ENCODE measurements at regions not wholly inside any gene's neighbourhood (a gene's known extent, or its start where the extent isn't known, plus 50 kb on each side); places are given as distances from the start of the nearest gene placed in this dataset.

- TF ChIP-seq CTCF (IDR thresholded peaks at IDR 0.05) (no peak), ZFX (IDR thresholded peaks at IDR 0.05; ENCODE audit: borderline replicate concordance) (no peak)
Measured at GRCh38 chr13:26465514-26465913, 92.0 kb upstream of the WASF3 start.

Data from 22Rv1 (cell line).